PC-9 (cell line): ENCODE measurements at regions not wholly inside any gene's neighbourhood (a gene's known extent, or its start where the extent isn't known, plus 50 kb on each side); places are given as distances from the start of the nearest gene placed in this dataset.

Source experiments
- CTCF ChIP-seq: fragments of 200-600 bp; sonication (generic); conservative IDR thresholded peaks from 2 replicates; pipeline ENCODE4 v1.6.1; 2017; ENCODE audit warnings: mixed run types, antibody characterized with exemption, mild to moderate bottlenecking, moderate library complexity
- EZH2 ChIP-seq: fragments of 200-600 bp; sonication (generic); IDR thresholded peaks from 2 replicates; pipeline ENCODE4 v1.8.0; 2017; ENCODE audit warnings: antibody characterized with exemption, low read depth

GRCh38 chr5:57778501-57779091 is 296.0 kb upstream of the ACTBL2 start:
- TF ChIP-seq CTCF, result no peak
- no peak for TF ChIP-seq EZH2
